SIG-M5 treated with dmso at 0.1 percent for 504 hours (cell line): ENCODE measurements at regions not wholly inside any gene's neighbourhood (a gene's known extent, or its start where the extent isn't known, plus 50 kb on each side); places are given as distances from the start of the nearest gene placed in this dataset.

Source experiments
- DNase-seq: peaks from one replicate; lab custom pipeline; 2025; ENCODE audit not compliant: unreplicated experiment; lab: John Stamatoyannopoulos, UW

DNA sequence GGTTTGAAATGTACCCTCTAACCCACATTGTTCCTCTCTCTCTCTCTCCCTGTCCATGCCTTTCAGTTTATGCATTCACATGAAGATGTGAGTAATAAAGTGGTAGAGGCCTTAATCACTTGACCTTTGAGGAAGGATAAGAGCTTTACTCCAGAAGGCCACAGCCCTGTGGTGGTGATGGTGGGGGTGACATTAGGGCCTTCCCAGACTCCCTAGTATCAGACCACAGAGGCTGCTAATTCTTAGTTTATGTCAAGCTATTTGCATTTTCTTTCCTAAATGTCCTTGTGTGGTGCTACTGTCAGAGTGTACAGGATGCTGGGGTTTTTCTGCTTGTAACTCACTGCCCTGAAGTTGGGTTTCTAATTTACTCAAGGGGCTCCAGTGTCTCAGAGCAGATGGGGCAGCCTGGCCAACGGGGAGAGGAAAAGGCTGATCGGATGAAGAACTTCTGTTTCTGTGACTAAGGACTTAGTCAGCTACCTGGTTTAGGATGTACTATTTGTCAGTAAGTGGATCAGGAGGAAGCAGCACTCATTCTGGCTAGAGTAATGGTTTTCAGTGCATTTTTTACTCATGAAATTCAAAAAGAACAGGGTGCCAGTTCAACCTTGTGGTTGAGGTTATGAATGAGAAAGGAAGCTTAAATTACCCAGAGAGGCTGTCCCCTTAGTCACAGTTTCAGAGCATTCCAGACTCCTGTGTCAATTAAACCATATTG lies 509.6 kb upstream of the DIPK2B start:
- no peak for DNase-seq

DNA sequence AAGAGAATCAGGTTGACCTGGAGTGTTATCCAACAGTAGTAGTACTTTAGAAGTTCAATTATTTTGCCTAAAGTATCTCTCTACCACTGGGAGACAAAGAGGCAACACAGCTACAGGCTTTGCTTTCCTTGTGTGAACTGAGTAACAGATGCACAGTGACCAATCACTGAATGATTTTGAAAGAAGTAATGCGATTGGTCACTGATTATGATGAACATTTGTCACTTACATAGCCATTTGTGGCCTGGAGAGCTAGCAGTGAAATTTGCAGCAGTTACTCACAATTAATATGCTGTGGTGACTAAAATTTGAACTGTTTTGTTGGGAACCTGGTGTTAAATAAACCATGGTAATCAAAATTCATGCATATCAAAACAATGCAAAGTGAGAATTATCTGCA lies 508.7 kb upstream of the DIPK2B start:
- no peak for DNase-seq

DNA sequence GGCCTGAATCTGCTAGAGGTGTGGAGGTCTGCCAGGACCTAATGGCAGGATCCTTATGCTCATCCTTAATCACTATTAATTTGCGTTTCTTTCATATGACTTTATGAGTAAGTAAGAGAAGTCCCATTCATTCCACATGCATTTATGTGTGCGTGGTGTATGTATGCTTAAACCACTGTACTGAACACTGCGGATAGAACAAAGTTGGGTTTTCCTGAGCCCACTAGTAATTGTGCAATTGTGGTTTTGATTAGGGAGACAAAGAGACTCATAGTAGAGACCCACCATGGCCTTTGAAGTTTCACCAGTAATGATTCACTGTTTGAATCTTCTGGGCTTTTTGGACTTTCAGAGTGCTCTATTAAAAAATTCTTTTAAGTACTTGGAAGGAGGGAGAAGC lies 498.5 kb upstream of the DIPK2B start:
- no peak for DNase-seq

DNA sequence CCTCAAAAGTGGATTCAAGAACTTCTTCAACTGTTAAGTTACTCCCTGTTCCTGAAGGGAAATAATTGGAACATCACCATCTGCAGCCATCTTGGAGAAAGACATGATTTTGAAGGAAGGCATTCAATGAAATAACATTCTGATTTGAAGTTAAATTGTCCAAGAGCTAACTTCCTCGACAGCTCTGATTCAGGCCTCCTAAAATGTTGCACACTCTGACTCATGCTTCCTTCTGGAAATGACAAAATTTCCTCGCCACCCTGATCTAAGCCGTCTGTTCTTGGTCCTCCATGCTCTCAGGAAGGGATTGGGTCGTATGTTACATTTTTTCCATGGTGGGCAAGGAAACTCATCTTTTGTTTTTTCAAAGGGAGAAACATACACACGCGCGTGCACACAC lies 496.9 kb upstream of the DIPK2B start:
- no peak for DNase-seq

DNA sequence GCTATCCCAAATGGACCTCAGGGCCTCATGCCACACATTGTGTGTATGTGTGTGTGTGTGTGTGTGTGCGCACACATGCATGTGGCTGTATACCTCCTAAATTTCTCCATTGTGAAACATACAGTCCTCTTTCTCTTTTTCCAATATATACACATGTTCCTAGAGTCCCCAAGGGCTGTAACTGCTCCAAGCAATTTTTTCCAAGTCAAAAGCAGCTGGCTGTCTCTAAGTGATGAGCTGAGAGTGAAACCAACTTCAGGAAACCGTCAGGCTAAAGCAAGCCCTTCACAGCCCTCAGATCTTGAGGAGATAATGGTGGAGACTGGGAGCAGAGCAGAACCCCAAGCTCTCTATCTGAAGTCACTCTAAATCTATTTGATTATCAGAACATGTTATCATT lies 496.1 kb upstream of the DIPK2B start:
- DNase-seq = no peak

DNA sequence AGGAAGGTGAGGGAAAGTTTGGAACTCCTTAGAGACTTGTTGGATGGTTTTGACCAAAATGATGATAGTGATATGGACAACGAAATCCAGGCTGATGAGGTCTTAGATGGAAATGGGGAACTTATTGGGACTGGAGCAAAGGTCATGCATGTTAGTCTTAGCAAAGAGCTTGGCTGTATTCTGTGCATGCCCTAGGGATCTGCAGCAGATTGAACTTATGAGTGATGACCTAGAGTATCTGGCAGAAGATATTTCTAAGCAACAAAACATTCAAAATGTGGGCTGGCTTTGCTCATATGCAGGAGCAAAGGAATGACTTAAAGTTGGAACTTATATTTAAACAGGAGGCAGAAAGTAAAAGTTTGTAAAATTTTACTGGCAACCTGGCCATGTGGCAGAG lies 489.3 kb upstream of the DIPK2B start:
- no peak for DNase-seq

DNA sequence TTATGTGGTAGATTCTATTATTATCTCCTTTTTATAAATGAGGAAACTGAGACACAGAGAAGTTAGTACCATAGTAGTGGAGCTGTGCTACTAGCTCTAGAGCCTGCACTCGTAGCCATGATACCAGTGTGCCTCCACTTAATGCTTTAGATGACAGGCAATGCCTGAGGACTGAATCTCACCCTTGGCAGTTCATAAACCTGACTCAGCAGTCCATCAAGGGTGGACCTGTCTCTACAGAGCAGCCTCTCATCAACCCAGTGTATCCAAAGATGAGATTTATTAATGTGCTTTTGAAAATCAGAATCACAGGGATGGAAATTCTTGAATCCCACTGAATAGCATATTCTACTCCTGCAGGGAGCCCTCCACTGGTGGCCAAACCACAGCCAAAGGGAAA lies 483.2 kb upstream of the DIPK2B start:
- DNase-seq = no peak

DNA sequence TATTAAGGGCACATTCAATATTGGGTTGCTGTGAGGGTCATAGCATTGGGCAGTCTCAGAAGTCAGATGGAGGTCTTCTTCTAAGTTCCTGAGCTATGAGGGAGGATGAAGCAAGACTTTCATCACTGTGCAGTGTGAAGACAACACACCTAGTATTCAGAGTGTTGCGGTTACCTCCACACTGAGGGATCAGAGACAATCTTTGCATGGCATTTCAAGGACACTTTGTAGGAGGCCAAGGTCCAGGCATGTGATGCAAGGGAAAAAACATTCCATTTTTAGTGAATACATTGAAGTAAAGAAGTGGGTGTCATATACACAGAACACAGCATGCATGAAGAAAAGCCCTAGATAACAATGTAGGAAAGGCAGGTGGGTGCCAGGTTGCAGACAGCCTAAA lies 481.2 kb upstream of the DIPK2B start:
- no peak for DNase-seq

DNA sequence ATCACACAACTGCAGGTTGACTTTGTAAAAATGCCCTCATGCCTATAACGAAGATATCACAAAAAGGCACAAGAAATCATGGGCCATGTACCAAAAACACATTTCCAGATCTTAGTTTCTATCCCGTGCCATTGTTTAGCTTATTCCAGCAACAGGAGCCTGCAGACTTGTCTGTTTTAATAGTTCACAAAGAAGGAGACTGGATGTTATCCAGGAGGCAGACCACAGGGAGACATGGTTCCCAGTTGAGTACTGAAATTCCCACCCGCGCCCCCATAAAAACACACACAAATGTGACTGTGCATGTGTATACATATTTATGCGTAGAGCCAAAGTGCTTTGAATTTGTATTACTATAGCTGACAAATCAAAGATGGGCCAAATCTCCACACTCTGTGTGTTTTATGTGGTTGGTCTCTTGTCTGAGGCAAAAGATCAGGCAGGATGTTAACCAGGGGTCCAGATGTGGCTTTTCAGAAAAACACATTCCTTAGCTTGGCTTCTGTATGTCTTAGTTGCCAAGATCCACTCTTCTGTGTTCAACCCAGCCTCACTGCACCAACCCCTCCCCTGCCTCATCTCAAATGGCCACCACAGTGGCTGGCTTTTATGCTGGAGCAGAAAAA lies 469.2 kb upstream of the DIPK2B start:
- no peak for DNase-seq

DNA sequence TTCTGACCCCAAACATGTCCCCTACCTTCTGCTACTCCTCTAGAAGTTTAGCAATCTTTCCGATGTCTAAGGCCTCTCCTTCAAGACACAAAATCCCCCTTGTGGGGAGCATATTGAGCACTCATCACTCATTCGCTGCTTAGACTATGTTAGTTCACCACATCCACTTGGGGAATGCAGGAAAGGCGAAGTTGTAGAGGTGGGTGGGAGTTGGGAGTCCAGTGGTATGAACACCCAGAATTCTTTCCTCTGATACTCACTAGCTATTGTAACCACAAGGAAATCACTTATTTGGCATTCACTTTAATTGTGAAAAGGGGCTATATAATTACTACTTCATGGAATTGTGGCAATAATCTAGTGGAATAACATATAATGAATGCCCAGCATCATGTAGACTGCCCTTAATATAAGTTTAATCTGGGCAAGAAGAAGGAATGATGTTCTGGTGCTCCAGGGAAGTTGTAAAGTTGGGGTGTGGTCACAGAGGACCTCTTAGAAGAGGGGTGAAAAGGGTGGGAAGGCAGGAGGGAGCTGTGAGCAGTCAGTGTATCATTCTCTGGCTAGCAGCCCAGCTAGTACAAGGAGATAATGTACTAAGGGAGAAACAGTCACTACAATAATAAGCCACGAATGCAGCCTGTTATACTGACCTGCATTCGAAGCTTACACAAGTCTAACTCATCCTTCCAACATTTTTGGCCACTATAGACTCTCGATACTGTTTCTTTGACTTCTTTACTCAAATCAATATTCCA lies 468.2 kb upstream of the DIPK2B start:
- no peak for DNase-seq

DNA sequence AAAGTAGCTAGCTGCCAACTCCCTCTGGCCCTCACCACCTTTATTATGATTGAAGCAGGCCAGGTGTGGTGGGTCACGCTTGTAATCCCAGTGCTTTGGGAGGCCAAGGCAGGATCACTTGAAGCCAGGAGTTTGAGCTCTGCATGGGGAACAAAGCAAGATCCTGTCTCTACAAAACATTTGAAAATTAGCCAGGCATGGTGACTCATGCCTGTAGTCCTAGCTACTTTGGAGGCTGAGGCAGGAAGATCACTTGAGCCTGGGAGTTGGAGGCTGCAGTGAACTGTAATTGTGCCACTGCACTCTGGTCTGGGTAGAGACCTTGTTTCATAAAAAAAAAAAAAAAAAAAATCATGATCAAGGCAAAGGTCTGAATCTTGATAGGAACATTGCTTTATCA lies 467.0 kb upstream of the DIPK2B start:
- DNase-seq = no peak

DNA sequence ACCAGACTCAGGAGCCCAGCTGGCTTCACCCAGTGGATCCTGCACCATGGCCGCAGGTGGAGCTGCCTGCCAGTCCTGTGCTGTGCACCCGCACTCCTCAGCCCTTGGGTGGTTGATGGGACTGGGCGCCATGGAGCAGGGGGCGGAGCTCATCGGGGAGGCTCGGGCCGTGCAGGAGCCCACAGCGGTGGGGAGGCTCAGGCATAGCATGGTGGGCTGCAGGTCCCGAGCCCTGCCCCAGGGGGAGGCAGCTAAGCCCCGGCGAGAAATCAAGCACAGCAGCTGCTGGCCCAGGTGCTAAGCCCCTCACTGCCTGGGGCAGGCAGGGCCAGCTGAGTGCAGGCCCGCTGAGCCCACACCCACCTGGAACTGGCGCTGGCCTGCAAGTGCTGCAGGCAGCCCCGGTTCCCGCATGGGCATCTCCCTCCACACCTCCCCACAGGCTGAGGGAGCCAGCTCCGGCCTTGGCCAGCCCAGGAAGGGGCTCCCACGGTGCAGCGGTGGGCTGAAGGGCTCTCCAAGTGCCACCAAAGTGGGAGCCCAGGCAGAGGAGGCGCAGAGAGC lies 464.1 kb upstream of the DIPK2B start:
- DNase-seq = no peak

DNA sequence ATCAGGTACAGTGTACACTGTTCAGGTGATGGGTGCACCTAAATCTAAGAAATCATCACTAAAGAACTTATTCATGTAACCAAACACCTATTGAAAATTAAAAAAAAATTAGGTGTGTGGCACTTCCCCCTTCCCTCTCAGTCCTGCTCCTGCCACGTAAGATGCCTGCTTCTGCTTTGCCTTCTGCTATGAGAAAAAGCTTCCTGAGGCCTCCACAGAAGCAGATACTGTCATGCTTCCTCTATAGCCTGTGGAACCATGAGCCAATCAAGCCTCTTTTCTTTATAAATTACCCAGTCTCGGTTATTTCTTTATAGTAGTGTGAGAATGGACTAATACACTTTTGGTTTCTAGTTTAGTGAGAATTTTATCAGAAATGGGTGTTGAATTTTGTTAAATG lies 459.8 kb upstream of the DIPK2B start:
- DNase-seq = no peak

DNA sequence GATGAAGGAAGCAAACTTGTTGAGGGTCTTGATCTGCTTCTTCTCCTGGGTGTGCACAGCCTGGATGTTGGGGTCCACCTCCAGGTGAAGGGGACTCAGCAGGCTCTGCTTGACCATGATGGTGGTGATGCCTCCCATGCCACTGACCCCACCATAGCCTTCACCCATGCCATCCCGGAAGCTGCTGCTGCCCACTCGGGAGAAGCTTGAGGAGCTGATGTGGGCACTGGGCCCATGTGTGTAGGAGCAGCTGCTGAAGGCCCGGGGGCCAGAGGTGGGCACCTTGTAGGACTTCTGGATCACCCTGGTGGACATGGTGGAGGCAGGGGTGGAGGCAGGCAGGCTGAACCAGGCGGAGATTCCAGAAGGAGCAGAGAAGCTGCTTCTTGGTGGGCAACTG lies 432.7 kb upstream of the DIPK2B start:
- DNase-seq = no peak

DNA sequence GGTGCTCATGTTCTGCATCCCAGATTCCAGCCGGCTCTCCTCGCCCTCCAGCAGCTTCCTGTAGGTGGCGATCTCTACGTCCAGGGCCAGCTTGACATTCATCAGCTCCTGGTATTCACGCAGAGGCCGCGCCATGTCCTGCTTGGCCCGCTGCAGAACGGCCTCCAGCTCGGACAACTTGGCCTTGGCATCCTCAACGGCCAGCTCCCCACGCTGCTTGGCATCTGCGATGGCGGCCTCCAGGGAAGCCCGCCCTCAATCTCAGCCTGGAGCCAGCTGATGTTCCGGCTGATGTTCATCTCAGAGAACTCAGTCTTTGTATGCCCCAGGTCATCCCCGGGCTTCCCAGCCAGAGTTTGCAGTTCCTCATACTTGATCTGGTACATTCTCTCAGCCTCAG lies 431.8 kb upstream of the DIPK2B start:
- DNase-seq = no peak

DNA sequence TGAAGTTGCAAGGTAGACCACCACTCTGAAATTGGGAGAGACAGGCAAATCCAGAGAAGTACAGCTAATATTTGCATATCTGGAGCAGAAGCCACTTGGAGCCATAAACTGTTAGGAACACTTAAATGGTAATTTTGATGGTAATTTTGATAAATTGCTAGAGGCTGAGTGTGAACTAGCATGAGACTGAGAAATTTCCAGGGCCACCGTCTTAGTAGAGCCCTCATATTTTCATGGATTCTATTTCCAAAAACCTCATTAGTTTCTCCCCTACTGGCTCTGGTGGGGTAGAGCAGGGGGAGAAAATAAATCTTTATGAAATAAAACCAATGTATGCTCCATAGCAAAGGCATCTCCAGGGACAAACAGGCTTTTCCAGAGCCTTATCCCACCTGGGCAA lies 429.4 kb upstream of the DIPK2B start:
- no peak for DNase-seq

DNA sequence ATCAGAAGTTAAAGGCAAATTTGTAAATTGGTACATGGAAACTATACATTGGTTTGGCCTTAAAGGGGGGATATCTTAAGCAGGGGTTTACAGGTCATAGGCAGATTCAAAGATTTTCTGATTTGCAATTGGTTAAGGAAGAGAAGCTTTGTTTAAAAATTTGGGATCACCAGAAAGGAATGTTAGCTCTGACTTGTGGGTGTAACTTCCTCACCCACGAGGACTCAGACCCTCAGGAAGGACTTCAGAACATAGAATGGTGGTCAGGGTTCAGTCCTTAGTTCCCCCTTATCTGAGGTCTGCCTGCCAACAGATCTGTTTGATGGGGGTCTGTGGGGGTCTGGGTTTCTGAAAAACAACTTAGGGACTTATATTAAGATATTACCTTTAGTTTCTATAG lies 427.4 kb upstream of the DIPK2B start:
- no peak for DNase-seq

DNA sequence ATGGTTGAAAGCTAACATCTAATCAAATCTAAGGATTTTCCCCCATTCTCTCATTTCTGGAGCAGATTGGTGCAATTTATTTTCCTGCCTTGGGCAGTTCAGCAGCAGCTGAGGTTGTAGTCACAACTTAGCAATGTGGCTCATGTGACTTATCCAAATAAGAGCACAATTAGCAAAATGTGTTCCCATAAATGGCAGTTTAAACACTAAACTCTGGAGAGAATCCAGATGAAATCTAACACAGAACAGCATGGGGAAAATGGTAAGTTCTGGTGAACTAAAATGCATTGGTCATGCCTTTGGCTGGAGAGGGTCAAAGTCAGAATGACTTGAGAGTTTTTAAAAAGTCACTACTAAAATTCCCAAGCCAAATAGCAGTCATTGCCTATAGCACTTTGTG lies 422.6 kb upstream of the DIPK2B start:
- no peak for DNase-seq

DNA sequence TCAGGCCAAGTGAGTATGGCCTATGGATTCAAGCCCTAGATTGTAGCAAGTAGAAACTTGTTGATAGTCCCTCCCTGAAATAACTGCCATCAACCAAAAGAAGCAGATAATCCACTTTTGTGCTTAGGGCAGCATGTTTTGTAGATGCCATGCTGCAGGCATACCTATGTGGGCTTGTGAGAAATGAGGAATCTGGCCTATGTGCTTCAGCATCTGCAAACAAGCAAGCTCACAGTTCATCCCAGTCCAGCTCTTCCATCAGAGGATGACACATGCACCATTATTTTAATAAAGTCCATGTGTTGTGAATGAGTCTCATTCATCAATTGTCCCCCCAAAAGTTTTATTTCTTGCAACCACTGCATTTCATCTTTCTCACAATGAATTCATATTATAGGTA lies 421.9 kb upstream of the DIPK2B start:
- no peak for DNase-seq

DNA sequence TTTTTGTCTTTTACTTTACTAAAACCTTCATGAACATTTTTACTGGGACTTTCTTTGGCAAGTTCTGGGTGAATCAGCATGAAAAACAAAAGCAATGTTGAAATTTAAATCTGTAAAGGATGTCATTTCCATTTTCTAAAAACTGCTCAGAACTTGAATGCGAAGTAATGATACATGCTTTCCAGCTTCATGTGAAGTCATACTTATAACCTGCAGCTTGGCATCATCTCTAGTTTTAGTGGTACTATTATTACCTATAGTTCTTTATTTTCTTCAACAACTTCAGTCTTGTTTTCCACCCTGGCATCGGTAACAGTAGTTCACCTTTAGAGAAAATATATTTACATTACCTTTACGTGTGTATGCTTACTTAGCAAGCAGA lies 421.4 kb upstream of the DIPK2B start:
- no peak for DNase-seq

DNA sequence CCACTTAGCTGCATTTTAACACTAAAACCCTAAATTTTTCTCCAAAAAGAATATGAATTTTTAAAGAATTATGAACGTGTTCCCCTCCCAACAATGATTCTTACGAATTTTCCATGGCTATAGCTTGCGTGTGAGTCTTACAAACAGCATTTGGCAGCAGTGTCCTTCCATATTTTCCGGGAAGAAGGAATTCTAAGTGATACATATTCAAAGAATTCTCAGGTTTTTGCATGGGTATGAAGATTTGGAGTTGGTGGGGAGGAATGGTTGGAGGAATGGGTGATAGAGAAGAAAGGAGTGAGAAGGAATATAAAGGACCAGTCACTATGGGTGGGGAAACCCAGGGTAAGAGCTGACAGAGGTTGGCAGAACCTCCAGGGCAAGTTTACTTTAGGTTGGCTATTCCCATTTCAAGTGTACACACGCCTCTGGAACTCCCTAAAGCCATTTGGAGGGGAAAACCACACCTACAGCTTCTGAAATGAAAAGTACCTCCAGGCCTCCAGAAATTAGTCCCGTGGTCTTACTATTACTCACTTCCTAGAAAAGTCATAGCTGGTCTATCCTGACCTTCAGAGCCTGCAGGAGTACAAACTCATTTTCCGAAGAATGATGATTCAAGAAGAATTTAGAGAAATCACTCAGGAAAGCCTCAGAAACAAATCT lies 420.8 kb upstream of the DIPK2B start:
- no peak for DNase-seq

DNA sequence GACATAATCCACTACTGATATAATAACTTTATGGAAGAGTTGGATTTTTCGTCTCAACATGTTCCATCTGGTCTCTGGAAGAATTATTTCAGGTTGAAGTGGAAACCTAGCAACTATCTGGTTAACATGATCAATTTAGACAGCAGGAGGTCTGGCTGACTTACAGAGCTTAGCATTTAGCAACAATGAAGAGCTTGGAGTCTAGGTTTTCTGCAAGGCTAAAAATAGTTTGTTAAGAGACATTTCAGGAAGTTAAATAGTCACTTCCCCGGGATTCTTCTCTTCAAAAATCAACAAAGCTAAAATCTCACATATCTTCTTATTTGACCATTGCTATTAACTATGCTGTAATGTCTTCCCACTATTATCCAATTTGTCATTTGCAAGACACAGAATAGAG lies 418.6 kb upstream of the DIPK2B start:
- DNase-seq = no peak
